Activated CD4-positive, alpha-beta T cell treated with anti-CD3 and anti-CD28 coated beads for 36 hours (primary cell): ENCODE measurements at regions not wholly inside any gene's neighbourhood (a gene's known extent, or its start where the extent isn't known, plus 50 kb on each side); places are given as distances from the start of the nearest gene placed in this dataset.

Experiments used
- ATAC-seq: fragments of 200-7000 bp; cut with Tn5 transposase; one replicate; pipeline ENCODE4 v1.10.0; 2021; ENCODE audit warnings: mild to moderate bottlenecking, moderate library complexity
- CTCF ChIA-PET: fragments of 350-600 bp; sonication (Branson Sonifier 250); formaldehyde crosslinking; loops from one replicate; lab custom pipeline; 2021; ENCODE audit warnings: antibody characterized with exemption; lab: Charles Lee
- POLR2A ChIA-PET: fragments of 350-600 bp; sonication (Branson Sonifier 250); formaldehyde crosslinking; loops from one replicate; lab custom pipeline; 2021; ENCODE audit warnings: antibody characterized with exemption, inconsistent platforms; lab: Charles Lee
- DNase-seq: peaks from one replicate; pipeline ENCODE4 v3.0.0-alpha.2; 2020
- H3K27ac Mint-ChIP-seq: one replicate; pipeline ENCODE4 v1.8.0; 2021; ENCODE audit warnings: mixed read lengths
- H3K27me3 Mint-ChIP-seq: one replicate; pipeline ENCODE4 v1.8.0; 2021; ENCODE audit warnings: mixed read lengths
- H3K36me3 Mint-ChIP-seq: one replicate; pipeline ENCODE4 v1.8.0; 2021; ENCODE audit warnings: low read depth, mixed read lengths
- H3K4me1 Mint-ChIP-seq: one replicate; pipeline ENCODE4 v1.8.0; 2021; ENCODE audit warnings: mixed read lengths
- H3K4me3 Mint-ChIP-seq: one replicate; pipeline ENCODE4 v1.8.0; 2021; ENCODE audit warnings: mild to moderate bottlenecking, moderate library complexity, mixed read lengths
- H3K9me3 Mint-ChIP-seq: one replicate; pipeline ENCODE4 v1.8.0; 2021; ENCODE audit warnings: low read depth, mixed read lengths
- intact Hi-C, 2 experiments: fragments of 100-400 bp; cut with DNase I in 1 of 2; cut with micrococcal nuclease in 1 of 2; formaldehyde crosslinking; loops; one replicate each; pipeline versions ENCODE4 v1.14.2 to v1.15.1; 2022 to 2024; cut with DNase I, micrococcal nuclease

- intact Hi-C loops = no loop called here
- ChIA-PET CTCF (no interaction called here), POLR2A (no interaction called here)
- Mint-ChIP-seq H3K9me3 (peaks cover 2% of the 10 kb centered on the region), H3K27me3 (no peaks in the 10 kb centered on the region), H3K36me3 (no peaks in the 10 kb centered on the region), H3K4me3 (no peak overlapping the region), H3K27ac (no peak overlapping the region), H3K4me1 (no peaks in the 10 kb centered on the region)
- ATAC-seq (no peak), DNase-seq (no peak)
Measured at GRCh38 chr4:23202712-23203247, 510.0 kb downstream of the GBA3 start.

- Mint-ChIP-seq H3K9me3 (no peaks in the 10 kb centered on the region), H3K36me3 (no peaks in the 10 kb centered on the region), H3K4me1 (no peaks in the 10 kb centered on the region), H3K27me3 (no peaks in the 10 kb centered on the region), H3K4me3 (no peak overlapping the region), H3K27ac (no peak overlapping the region)
- ChIA-PET CTCF (interaction anchor here (1.3 kb wide), 1 partner anchor 41 kb away, joined by 3 read pairs; no protein-coding TSS in a partner anchor), POLR2A (no interaction called here)
- ATAC-seq (no peak), DNase-seq (no peak)
- intact Hi-C loops = no loop called here
Measured at GRCh38 chr4:23194751-23195150, 502.0 kb downstream of the GBA3 start.

- no peaks in the 10 kb centered on the region for H3K36me3 Mint-ChIP-seq
- POLR2A ChIA-PET = no interaction called here
- no peak for DNase-seq
- H3K9me3 Mint-ChIP-seq = peaks cover 17% of the 10 kb centered on the region
- no peak overlapping the region for H3K27ac Mint-ChIP-seq
- ATAC-seq = no peak
- no peaks in the 10 kb centered on the region for H3K4me1 Mint-ChIP-seq
- H3K27me3 Mint-ChIP-seq = peaks cover 3% of the 10 kb centered on the region
- H3K4me3 Mint-ChIP-seq = no peak overlapping the region
- CTCF ChIA-PET = no interaction called here
- intact Hi-C loops = no loop called here
Measured at GRCh38 chr4:23174179-23174578, 481.4 kb downstream of the GBA3 start.

- ATAC-seq (no peak), DNase-seq (no peak)
- H3K9me3 Mint-ChIP-seq = peaks cover 6% of the 10 kb centered on the region
- H3K27me3 Mint-ChIP-seq = no peaks in the 10 kb centered on the region
- no peak overlapping the region for H3K27ac Mint-ChIP-seq
- no peaks in the 10 kb centered on the region for H3K4me1 Mint-ChIP-seq
- ChIA-PET POLR2A (no interaction called here), CTCF (interaction anchor here (0.6 kb wide), 1 partner anchor 1147 kb away, joined by 3 read pairs; no protein-coding TSS in a partner anchor)
- no peak overlapping the region for H3K4me3 Mint-ChIP-seq
- no peaks in the 10 kb centered on the region for H3K36me3 Mint-ChIP-seq
- intact Hi-C loops = no loop called here
Measured at GRCh38 chr4:23171976-23172375, 479.2 kb downstream of the GBA3 start.

- CTCF ChIA-PET = no interaction called here
- no peaks in the 10 kb centered on the region for H3K4me1 Mint-ChIP-seq
- no peak for DNase-seq
- peaks cover 4% of the 10 kb centered on the region for H3K9me3 Mint-ChIP-seq
- H3K4me3 Mint-ChIP-seq = no peak overlapping the region
- POLR2A ChIA-PET = no interaction called here
- intact Hi-C loops = no loop called here
- H3K27ac Mint-ChIP-seq = no peak overlapping the region
- H3K27me3 Mint-ChIP-seq = no peaks in the 10 kb centered on the region
- ATAC-seq = no peak
- H3K36me3 Mint-ChIP-seq = no peaks in the 10 kb centered on the region
Measured at GRCh38 chr4:23169608-23170311, 477.0 kb downstream of the GBA3 start.

GRCh38 chr4:23166919-23167318, 474.2 kb downstream of the GBA3 start:
- H3K9me3 Mint-ChIP-seq = no peaks in the 10 kb centered on the region
- DNase-seq (no peak), ATAC-seq (no peak)
- intact Hi-C loops = no loop called here
- H3K4me3 Mint-ChIP-seq = no peak overlapping the region
- H3K4me1 Mint-ChIP-seq = no peaks in the 10 kb centered on the region
- H3K36me3 Mint-ChIP-seq = no peaks in the 10 kb centered on the region
- no peak overlapping the region for H3K27ac Mint-ChIP-seq
- ChIA-PET CTCF (no interaction called here), POLR2A (no interaction called here)
- H3K27me3 Mint-ChIP-seq = no peaks in the 10 kb centered on the region

GRCh38 chr4:23166407-23166806, 473.7 kb downstream of the GBA3 start:
- no peak overlapping the region for H3K27ac Mint-ChIP-seq
- POLR2A ChIA-PET = no interaction called here
- CTCF ChIA-PET = interaction anchor here (0.6 kb wide), 1 partner anchor 911 kb away, joined by 3 read pairs; no protein-coding TSS in a partner anchor
- intact Hi-C loops = no loop called here
- no peak for ATAC-seq
- DNase-seq = no peak
- H3K9me3 Mint-ChIP-seq = no peaks in the 10 kb centered on the region
- H3K4me3 Mint-ChIP-seq = no peak overlapping the region
- no peaks in the 10 kb centered on the region for H3K4me1 Mint-ChIP-seq
- H3K36me3 Mint-ChIP-seq = no peaks in the 10 kb centered on the region
- H3K27me3 Mint-ChIP-seq = no peaks in the 10 kb centered on the region

GRCh38 chr4:23165669-23166068, 472.9 kb downstream of the GBA3 start:
- Mint-ChIP-seq H3K27ac (no peak overlapping the region), H3K4me3 (no peak overlapping the region), H3K36me3 (no peaks in the 10 kb centered on the region), H3K27me3 (no peaks in the 10 kb centered on the region), H3K9me3 (no peaks in the 10 kb centered on the region), H3K4me1 (no peaks in the 10 kb centered on the region)
- intact Hi-C loops = no loop called here
- ATAC-seq (no peak), DNase-seq (no peak)
- CTCF ChIA-PET = interaction anchor here (0.6 kb wide), 1 partner anchor 911 kb away, joined by 3 read pairs; no protein-coding TSS in a partner anchor
- POLR2A ChIA-PET = no interaction called here

GRCh38 chr4:23163647-23164436, 471.1 kb downstream of the GBA3 start:
- ChIA-PET CTCF (no interaction called here), POLR2A (no interaction called here)
- Mint-ChIP-seq H3K36me3 (no peaks in the 10 kb centered on the region), H3K27me3 (no peaks in the 10 kb centered on the region), H3K27ac (no peak overlapping the region), H3K9me3 (no peaks in the 10 kb centered on the region), H3K4me3 (no peak overlapping the region), H3K4me1 (no peaks in the 10 kb centered on the region)
- ATAC-seq = no peak
- intact Hi-C loops = no loop called here
- DNase-seq = no peak

- DNase-seq (no peak), ATAC-seq (no peak)
- Mint-ChIP-seq H3K4me3 (no peak overlapping the region), H3K36me3 (no peaks in the 10 kb centered on the region), H3K27ac (no peak overlapping the region), H3K27me3 (no peaks in the 10 kb centered on the region), H3K9me3 (no peaks in the 10 kb centered on the region), H3K4me1 (no peaks in the 10 kb centered on the region)
- CTCF ChIA-PET = interaction anchor here (0.5 kb wide), 1 partner anchor 475 kb away, joined by 3 read pairs; no protein-coding TSS in a partner anchor
- intact Hi-C loops = no loop called here
- POLR2A ChIA-PET = no interaction called here
Measured at GRCh38 chr4:23162275-23162674, 469.5 kb downstream of the GBA3 start.

- Mint-ChIP-seq H3K4me1 (no peaks in the 10 kb centered on the region), H3K27me3 (no peaks in the 10 kb centered on the region), H3K4me3 (no peak overlapping the region), H3K36me3 (no peaks in the 10 kb centered on the region), H3K9me3 (no peaks in the 10 kb centered on the region), H3K27ac (no peak overlapping the region)
- POLR2A ChIA-PET = no interaction called here
- CTCF ChIA-PET = interaction anchor here (1.3 kb wide), 1 partner anchor 9 kb away, joined by 3 read pairs; no protein-coding TSS in a partner anchor
- DNase-seq (no peak), ATAC-seq (no peak)
- intact Hi-C loops = no loop called here
Measured at GRCh38 chr4:23161787-23162186, 469.1 kb downstream of the GBA3 start.
